Psoas muscle (tissue), 7 donors: ENCODE measurements at regions not wholly inside any gene's neighbourhood (a gene's known extent, or its start where the extent isn't known, plus 50 kb on each side); places are given as distances from the start of the nearest gene placed in this dataset.

Experiments used
- ATAC-seq, 4 donors: fragments of 200-7000 bp; cut with Tn5 transposase; one replicate each; pipeline ENCODE4 v1.9.1; 2020; ENCODE audit warnings: moderate library complexity in 3 of 4, mild to moderate bottlenecking in 2 of 4
- DNase-seq, 2 donors: peaks; one replicate each; pipeline ENCODE4 v3.0.0-alpha.2; 2020
- H3K27ac ChIP-seq: fragments of 200-600 bp; one replicate; pipeline ENCODE4 v1.8.0; 2022
- H3K27me3 ChIP-seq, 3 donors: fragments of 200-600 bp in 1 of 3; one replicate each; pipeline versions ENCODE4 v1.6.1 to v1.8.0; 2013 to 2022; ENCODE audit warnings: low read length in 2 of 3, mild to moderate bottlenecking in 2 of 3, moderate library complexity in 1 of 3; ENCODE audit not compliant: insufficient read depth in 3 of 3
- H3K36me3 ChIP-seq, 2 donors: fragments of 200-600 bp in 1 of 2; one replicate each; pipeline versions ENCODE4 v1.6.1 to v1.8.0; 2013 to 2022; ENCODE audit warnings: low read depth in 1 of 2, mild to moderate bottlenecking in 1 of 2, moderate library complexity in 1 of 2; ENCODE audit not compliant: insufficient read depth in 1 of 2
- H3K4me1 ChIP-seq: fragments of 200-600 bp; one replicate; pipeline ENCODE4 v1.8.0; 2022
- H3K4me3 ChIP-seq: fragments of 200-600 bp; one replicate; pipeline ENCODE4 v1.8.0; 2022; ENCODE audit warnings: mild to moderate bottlenecking
- H3K9me3 ChIP-seq: fragments of 200-600 bp; one replicate; pipeline ENCODE4 v1.8.0; 2022
- CTCF ChIP-seq: fragments of 200-600 bp; IDR thresholded peaks from one replicate; pipeline ENCODE4 v1.8.0; 2022; ENCODE audit warnings: antibody characterized with exemption
- WGBS, 3 donors: extraction: QIAGEN DNeasy Blood & Tissue Kit; methylation state at CpG; one replicate each; pipeline versions ENCODE4 v1.1.6 to v1.1.7; 2013; 5-methylcytosine and 5-hydroxymethylcytosine counted together
- intact Hi-C, 2 donors: fragments of 100-400 bp; cut with DNase I; formaldehyde crosslinking; loops; one replicate each; pipeline versions ENCODE4 v1.11.0 to v1.14.2; 2022
- donor health status: healthy with polysubstance abuse.
- donor health status: DM: no; HTN: no; CAD: no; lungs with moderate emphysema.
- donor health status: Bipolar disorder and iron deficiency.
- donor health status: healthy.
- donor health status: DM: yes; HTN: yes; CAD: no.
- donor health status: DM: no; HTN: no; CAD: no.
- donor health status: DM: yes; HTN: yes; CAD: no.

DNA sequence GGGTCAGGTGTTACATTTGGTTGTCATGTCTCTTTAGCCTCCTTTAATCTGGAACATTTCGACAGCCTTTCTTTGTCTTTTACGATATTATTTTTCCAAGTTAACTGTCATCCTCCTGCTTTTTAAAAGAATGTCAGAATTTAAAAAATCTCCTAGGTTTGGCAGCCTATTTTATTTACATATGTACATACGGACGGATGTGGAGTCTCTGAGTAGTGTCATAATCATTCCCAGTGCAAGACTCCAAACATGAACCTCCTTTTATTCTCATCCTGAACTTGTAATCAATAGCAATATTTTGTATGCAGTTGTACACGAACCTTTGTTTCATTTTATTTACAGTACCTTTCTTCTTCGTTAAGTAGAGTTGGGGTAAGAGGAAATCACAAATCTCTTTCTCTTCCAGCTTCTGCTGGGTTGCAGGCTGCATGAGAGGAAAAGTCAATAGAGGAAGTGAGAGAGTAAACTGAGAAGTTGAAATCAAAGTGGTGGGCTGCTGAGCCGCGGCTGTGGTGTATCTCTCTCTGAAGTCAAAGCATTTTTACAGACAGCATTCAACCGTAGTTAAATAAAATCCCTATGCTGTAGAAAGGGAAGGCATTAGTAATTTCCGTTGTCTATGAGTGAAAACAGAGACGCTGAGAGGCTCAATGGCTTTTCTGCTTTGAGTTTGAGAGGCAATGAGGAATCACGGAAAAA, 53.9 kb upstream of the RPS6KA3 start:
- ATAC-seq, result no peak
- Histone ChIP-seq H3K27me3 (no peaks in the 10 kb centered on the region), H3K9me3 (no peaks in the 10 kb centered on the region), H3K4me1 (peaks cover 8% of the 10 kb centered on the region), H3K27ac (no peak overlapping the region), H3K4me3 (no peak overlapping the region), H3K36me3 (no peaks in the 10 kb centered on the region)
- intact Hi-C loops, result no loop called here
- TF ChIP-seq CTCF, result no peak
- 55 to 62% (median 56%) methylated on average over 12 of the region's 12 CpGs for WGBS, 3 donors
- DNase-seq, result no peak

DNA sequence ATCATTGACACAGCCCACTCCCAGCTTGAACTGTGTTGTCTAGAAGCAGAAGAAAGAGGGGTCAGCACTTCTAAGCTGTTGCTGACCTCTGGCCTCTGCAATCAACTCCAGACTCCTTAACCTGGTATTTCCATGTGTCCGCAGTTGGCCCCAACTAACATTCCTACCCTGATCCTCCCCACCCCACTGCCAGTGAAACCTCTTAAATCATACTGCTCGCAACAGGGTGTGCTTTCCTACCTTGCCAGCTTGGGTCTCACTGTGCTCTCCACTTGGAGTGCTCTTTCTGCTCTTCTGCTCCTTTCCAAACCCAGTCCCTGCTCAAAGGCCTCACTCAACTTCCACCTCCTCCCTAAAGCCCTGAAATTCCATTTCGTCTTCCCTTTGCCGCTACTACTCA, 52.3 kb upstream of the RPS6KA3 start:
- Histone ChIP-seq H3K4me3 (no peak overlapping the region), H3K27me3 (no peaks in the 10 kb centered on the region), H3K9me3 (no peaks in the 10 kb centered on the region), H3K27ac (peak overlapping the region; percentile 13), H3K4me1 (peaks cover 8% of the 10 kb centered on the region), H3K36me3 (no peaks in the 10 kb centered on the region)
- WGBS, 3 donors, result 31 to 47% (median 43%) methylated on average over 4 of the region's 4 CpGs
- ATAC-seq (peak; percentile 64 to 93 (median 78)), DNase-seq (no peak)
- TF ChIP-seq CTCF, result no peak
- intact Hi-C loops, result loop anchor here in 1 of 2 donors (10.0 kb wide), 1 partner anchor 54 kb away; the partner anchor contains the start of gene RPS6KA3

GRCh38 chrX:20317873-20318272, 51.2 kb upstream of the RPS6KA3 start:
- intact Hi-C loops, result loop anchor here in 1 of 2 donors (10.0 kb wide), 1 partner anchor 53 kb away; the partner anchor contains the start of gene RPS6KA3
- H3K27me3 ChIP-seq, result no peaks in the 10 kb centered on the region
- no peak for DNase-seq
- H3K9me3 ChIP-seq, result no peaks in the 10 kb centered on the region
- H3K27ac ChIP-seq, result peak overlapping the region; percentile 13
- H3K4me3 ChIP-seq, result no peak overlapping the region
- peak in 2 of 4 donors; percentile 35 to 50 for ATAC-seq
- no peaks in the 10 kb centered on the region for H3K36me3 ChIP-seq
- no peak for TF ChIP-seq CTCF
- 33 to 45% (median 39%) methylated on average over 5 of the region's 5 CpGs for WGBS, 3 donors
- peaks cover 8% of the 10 kb centered on the region for H3K4me1 ChIP-seq
